BJ (cell line): ENCODE measurements at regions not wholly inside any gene's neighbourhood (a gene's known extent, or its start where the extent isn't known, plus 50 kb on each side); places are given as distances from the start of the nearest gene placed in this dataset.

ENCODE experiments used
- CTCF ChIA-PET: fragments of 350-600 bp; formaldehyde crosslinking; extraction: SDS; loops from one replicate; lab custom pipeline; 2021; ENCODE audit warnings: antibody characterized with exemption, inconsistent platforms; lab: Yijun Ruan, JAX
- POLR2A ChIA-PET: fragments of 300-600 bp; sonication (Branson Sonifier 250); formaldehyde crosslinking; extraction: SDS; loops from one replicate; lab custom pipeline; 2021; ENCODE audit warnings: antibody characterized with exemption; lab: Charles Lee
- DNase-seq: peaks from one replicate; pipeline ENCODE4 v3.0.0-alpha.2; 2011; ENCODE audit warnings: low read depth
- H3K27me3 ChIP-seq: 2 replicates; pipeline ENCODE4 v1.6.0; 2011; ENCODE audit warnings: low read length; ENCODE audit not compliant: control insufficient read depth, insufficient read depth
- H3K36me3 ChIP-seq: 2 replicates; pipeline ENCODE4 v1.5.1; 2011; ENCODE audit warnings: low read length; ENCODE audit not compliant: control insufficient read depth, insufficient read depth
- H3K4me3 ChIP-seq: 2 replicates; pipeline ENCODE4 v1.5.1; 2011; ENCODE audit warnings: low read depth, mild to moderate bottlenecking, control low read depth, low read length
- CTCF ChIP-seq: IDR thresholded peaks from 2 replicates; pipeline ENCODE4 v1.5.1; 2011; ENCODE audit warnings: low read depth, mild to moderate bottlenecking, control low read depth, inconsistent platforms, low read length, moderate library complexity; ENCODE audit not compliant: insufficient read depth

DNA sequence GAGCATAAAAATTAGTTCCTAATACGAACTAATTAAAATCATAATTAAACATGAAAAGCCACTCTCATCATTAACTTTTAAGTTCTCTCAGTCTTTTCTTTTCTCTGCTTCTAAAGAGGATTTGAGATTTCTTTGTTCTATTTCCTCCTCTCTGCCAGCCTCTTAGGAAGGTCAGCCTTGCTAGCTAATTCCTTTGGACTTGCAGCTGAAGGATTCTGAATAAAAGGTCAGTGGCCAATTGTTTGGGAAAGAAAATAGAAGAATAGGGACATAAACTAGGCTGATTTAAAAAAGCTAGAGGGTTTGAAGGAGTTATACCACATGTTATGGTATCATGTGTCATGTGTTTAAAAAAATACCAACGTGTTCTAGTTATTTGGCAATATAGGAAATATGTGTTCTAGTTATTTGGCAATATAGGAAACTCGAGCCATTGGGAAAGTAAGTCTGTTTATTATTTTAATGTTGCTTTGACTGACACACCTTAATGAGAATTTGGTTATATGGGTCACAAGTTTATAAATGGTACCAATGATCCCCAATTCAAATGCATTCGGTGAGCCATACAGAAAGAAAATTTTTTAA is 1668.7 kb upstream of the PCDH7 start:
- no peak for DNase-seq
- no peak for TF ChIP-seq CTCF
- Histone ChIP-seq H3K36me3 (no peaks in the 10 kb centered on the region), H3K27me3 (no peaks in the 10 kb centered on the region), H3K4me3 (no peak overlapping the region)
- POLR2A ChIA-PET, result no interaction called here
- CTCF ChIA-PET, result no interaction called here

DNA sequence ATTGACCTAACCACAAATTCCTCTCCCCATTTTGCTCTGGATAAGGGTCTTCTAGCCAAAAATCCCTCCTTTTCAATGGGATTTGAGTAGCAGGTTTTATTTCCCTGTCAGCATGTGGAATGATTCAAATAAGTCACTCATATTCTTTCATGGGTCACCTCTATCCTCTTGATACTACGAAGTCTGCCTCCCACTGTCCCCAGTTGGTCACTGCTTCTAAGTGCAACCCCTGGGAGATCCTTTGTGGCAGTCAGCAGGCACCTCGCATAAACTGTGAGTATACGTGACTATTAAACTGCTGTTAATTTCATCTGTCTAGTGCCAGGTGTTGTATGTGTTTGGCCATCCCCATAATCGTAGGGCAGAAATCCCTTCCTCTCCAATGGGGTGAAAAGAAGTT is 1667.9 kb upstream of the PCDH7 start:
- Histone ChIP-seq H3K36me3 (no peaks in the 10 kb centered on the region), H3K27me3 (no peaks in the 10 kb centered on the region), H3K4me3 (no peak overlapping the region)
- no peak for TF ChIP-seq CTCF
- ChIA-PET CTCF (no interaction called here), POLR2A (no interaction called here)
- DNase-seq, result no peak

GRCh38 chr4:29058531-29058930 is 1661.6 kb upstream of the PCDH7 start:
- ChIA-PET CTCF (no interaction called here), POLR2A (no interaction called here)
- Histone ChIP-seq H3K4me3 (no peak overlapping the region), H3K27me3 (no peaks in the 10 kb centered on the region), H3K36me3 (no peaks in the 10 kb centered on the region)
- TF ChIP-seq CTCF, result no peak
- no peak for DNase-seq

- Histone ChIP-seq H3K4me3 (no peak overlapping the region), H3K36me3 (no peaks in the 10 kb centered on the region), H3K27me3 (no peaks in the 10 kb centered on the region)
- no peak for DNase-seq
- ChIA-PET POLR2A (no interaction called here), CTCF (no interaction called here)
- TF ChIP-seq CTCF, result no peak
Measured at GRCh38 chr4:29066861-29067260, 1653.3 kb upstream of the PCDH7 start.

GRCh38 chr4:29073571-29073970 is 1646.6 kb upstream of the PCDH7 start:
- Histone ChIP-seq H3K27me3 (no peaks in the 10 kb centered on the region), H3K4me3 (no peak overlapping the region), H3K36me3 (no peaks in the 10 kb centered on the region)
- ChIA-PET CTCF (no interaction called here), POLR2A (no interaction called here)
- no peak for DNase-seq
- no peak for TF ChIP-seq CTCF
